ENCODE measurements at regions not wholly inside any gene's neighbourhood (a gene's known extent, or its start where the extent isn't known, plus 50 kb on each side); places are given as distances from the start of the nearest gene placed in this dataset.

DNA sequence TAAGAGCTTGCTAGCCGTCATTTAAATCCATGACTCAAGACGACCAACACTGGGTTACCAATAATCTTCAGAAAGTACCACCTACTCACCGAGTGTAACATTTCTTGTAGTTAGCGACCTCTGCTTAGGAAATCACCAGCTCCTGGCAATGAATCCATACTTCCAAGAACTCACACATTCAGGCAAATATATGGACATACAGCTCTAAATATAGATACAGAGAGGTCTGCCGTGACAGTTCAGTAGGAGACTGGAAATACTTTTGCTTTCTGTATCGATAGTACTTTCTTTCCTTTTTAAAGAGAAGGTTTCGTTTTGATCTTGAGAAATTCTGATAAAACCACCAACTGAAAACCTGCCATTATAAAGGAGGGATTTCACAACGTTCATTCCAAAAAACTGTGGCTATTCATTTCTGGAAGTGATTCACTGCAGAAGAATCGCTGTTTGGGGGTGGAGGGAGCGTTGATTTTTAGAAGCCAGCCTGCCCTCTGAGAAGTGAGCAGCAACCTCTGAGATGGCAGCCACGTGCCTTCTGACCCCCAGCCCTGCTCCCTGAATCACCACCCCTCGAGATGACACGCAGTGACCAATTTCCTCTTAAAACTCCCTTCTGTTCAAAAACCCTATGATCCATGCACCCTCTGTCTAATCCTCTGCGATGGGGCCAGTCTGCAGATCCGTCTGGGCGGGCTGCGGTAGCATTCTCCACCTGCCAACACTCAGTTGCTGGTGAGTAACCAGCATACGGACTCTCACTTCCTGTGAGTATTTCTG lies 179.0 kb upstream of the KLF14 start:
- DNase-seq, result peak; percentile 98

DNA sequence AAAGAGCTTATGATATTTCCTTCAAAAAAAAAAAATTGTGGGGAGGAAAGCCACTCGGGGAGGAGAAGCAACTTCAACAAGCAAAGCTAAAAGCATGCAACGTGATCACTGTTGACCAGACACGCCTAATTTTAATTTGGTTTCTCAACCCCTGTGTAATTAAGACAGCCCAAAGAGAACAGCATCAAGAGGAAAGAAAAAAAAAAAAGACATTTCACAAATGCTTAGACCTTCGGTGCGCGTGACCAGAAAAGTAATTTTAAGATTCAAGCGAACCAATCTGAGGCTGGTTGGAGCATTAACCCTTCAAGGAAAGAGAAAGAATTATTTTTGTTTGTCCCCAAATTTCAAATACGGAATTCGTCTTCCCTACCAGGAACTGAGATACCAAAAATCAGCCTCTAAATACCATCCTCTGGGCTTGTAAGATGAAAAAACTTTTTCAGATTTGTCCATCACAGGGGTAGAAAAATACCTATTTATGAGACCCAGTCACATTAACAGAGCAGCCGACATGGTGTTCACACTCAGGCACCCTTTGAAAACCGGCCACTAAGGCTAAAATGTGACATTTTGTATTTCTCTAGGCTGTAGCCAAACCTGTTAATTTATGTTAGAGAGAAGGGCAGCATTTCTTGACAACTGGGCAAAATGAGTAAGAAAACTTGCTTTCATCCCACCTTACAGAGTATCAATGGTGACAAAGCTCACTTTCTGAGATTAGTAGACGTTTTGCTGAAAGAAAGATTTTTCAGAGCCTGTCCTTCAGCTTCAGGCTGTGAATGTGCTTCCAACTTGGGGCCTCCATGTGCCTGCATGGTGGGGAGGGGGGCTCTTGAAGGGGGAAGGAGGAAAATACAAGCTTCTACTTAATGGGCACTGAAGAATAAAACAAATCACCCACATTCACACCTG lies 179.9 kb upstream of the KLF14 start:
- no peak for DNase-seq

DNA sequence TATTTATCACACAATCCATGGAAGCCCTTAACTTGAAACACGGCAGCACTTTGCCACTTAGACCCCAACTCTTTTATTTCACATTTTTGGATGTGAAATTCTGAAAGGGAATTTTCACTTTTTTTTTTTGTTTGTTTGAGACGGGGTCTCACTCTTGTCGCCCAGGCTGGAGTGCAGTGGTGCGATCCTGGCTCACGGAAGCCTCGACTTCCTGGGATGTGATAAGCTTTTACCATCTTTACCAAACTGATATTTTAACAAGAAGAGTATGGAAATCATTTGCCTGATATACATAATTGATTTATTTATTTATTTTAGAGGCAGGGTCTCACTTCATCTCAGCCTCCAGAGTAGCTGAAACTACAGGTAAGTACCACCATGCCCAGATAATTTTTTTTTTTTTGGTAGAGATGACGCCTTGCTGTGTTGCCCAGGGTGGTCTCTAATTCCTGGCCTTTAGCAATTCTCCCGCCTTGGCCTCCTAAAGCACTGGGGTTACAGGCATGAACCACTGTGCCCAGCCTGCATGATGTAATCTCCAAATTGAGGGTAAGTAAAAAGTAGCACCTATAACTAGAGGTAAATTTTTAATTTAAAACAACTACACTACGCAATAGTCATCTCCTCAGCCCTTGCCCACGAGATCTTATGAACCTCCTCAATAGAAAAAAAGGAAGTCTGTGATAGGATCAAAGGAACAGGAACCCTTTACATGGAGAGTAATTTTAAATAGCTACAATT lies 180.7 kb upstream of the KLF14 start:
- no peak for DNase-seq

DNA sequence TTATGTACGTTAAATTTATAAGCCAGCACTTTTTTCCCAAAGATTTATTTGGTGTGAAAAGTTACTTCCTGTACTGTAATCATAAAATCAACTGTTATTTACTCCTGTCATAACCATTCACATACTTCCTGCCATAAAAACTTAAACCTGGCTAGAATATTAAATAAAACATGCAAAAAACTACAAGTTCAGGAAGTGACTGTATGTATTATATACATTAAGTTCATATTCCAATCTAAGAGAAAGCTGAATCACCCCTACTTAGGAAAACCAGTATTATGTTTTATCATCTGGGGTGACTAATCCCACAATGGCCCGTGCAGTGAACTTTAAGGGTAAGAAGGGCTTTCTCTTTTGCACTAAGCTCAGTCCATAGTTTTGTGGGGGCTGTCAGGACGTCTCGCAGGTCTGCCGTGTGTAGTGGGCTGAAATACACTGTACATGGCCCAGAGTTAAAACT lies 183.7 kb upstream of the KLF14 start:
- peak; percentile 39 for DNase-seq

DNA sequence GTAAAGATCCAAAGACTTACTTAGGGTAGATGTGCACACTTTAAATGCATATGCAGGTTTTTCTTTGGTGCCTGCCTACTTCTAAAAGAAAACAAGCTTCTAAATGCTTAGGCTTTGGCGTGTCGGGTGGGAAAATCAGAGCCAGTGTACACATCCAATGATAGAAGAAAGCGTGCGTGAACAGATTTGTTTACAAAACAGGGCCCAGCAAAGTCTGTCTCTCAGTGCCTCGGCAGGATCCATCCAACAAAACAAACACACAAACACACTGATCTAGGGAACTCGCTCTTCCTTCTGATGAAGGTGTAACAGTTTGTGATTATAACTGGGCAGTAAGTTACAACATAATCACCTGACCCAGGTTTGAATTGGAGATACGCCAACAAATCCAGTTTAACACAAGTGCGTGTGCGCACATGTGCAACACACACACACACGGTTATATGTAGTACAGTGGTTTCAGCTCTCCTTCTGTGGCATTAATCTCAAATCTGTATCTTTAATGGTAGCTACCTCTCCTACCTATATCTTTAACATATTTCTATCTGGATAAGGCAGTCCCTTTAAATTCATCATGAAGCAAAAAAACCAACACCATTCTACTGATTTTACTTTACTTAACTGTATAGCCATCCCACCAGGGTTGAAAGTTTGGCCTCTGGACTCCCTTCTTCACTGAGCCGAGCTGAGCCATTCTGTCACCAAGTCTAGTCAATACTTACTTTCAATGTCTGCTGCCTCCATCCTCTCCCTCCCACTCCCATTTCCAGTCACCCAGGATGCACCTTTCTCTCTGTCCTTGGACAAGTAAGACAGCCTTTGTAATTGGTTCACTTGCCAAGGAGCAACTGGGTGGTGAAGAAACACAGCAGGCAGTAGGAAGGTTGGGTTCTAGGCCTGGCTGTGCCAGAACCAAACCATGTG lies 184.4 kb upstream of the KLF14 start:
- no peak for DNase-seq

DNA sequence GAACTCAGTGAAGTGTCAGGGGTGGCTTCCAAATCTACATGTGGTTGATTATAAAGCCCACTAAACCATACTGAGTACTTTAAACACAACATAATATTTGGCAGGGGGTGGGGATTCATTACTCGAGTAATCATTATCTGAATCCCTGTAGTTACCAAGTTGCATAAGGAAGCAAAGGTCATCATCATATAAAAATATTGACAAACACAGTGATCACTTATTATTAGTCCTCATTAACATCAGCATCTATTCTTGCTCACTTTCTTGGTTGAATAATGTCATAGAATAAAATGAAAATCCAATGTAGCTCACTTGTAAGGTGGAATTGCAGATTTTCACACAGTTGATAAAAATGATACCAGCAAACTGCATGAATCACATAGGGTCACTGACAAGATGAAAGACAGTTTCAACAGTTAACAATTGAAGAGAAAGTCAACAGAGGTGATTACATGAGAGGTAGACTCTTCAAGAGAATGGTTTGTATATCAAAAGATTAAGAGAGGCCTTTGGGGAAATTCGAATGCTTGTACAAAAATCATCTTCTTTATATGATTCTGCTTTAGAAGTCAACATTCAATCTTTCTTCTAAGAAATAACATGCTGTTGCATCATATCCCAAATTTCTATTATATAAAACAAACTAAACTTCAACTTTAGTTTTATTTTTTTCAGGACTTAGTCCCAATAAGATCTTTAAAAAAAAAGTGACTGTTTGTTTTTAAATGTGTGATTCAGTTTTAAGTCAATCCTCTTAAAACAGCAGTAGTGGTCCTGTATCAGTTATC lies 185.5 kb upstream of the KLF14 start:
- DNase-seq, result no peak

DNA sequence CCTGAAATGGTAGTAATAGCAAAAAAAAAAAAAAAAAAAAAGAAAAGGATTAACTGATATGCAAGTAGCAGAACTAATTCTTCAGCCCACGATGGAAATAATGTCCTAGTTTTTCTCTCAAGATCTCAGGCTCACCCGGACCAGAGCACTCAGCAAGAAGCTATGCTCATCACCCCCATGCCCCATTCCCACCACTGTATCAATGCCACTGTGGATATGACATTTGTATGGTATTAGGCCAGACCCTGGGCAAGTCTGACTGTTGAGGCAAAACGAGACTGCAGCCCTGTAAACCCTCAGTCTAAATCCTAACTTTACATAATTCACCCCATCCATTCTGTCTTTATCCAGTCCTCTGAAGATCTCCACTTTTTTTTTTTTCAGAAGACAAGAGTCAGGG lies 186.1 kb upstream of the KLF14 start:
- DNase-seq, result no peak

DNA sequence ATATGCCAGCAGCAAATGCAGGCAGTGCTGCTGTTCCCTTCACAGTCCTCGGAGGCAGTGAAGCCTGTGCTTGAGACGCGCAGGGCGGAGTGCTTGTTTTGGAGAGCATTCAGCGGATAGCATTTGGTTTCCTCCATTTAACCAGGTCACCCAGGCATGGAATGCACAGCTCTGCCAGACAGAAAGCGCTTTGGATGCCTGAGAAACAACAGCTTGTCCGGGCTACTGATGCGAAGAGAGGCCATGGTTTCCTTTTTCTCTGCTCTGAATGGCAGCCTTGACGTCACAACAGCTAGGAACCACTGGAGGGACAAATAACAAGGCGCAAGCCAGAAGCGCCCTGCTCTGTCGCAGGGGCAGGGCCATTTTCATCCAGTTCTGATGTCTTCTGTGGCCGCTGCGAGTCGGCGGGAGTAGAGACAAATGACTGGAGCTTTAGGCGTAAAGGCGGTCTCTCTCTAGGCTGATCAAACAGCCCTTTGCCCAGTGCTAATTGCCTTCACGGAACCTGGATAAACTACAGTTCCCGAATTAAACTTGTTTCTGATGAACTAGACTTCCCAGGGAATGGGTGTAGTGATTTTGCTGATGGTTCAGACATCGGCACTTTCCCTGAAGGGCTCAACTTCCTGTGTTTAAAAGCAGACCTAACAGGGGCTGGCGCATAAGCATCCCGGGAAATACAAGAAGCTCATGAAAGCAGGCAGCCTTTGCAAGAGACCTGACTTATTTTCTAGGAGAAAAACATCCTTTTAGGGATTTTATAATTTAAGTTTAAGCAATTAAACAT lies 187.6 kb upstream of the KLF14 start:
- peak; percentile 96 for DNase-seq

DNA sequence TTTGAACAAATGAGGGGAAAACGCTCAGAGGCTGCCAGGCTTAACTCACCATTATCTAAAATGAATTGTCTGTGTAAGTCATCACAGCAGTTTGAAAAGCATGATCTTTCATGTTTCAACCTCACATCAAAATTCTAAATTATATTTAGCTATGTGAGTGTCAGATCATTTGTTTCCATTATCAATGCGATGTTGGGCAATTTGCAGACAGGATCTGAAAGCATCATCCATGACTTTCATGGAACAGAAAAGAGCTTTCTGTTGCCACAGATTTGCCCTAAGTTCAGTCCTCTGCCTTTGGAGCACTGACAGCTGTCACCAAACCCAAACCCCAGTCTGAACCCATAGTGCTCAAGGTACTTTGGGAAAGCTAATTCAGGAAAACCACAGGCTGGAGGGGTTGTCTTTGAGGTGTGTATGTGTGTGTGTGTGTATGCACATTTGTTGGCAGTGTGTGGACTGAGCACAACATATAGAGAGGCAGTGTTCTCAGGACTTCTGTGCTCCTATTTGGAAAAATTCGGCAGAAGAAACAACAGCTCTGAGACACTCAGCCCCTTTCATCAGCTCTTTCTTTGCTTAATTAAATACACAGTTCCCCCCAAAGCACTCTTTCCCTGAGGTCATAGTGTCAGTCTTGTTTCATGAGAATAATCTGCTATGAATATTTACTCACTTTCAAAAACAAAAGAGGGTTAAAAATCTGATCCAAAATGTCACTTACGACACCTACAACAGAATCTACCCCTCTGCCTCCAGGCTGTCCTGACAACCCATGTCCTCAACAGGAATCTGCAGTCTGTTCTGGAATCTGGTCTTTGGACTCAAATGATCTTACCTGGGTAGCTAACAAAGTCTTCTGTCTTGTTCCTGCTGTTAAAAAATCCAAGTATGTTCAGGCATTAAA lies 188.5 kb upstream of the KLF14 start:
- DNase-seq, result no peak

DNA sequence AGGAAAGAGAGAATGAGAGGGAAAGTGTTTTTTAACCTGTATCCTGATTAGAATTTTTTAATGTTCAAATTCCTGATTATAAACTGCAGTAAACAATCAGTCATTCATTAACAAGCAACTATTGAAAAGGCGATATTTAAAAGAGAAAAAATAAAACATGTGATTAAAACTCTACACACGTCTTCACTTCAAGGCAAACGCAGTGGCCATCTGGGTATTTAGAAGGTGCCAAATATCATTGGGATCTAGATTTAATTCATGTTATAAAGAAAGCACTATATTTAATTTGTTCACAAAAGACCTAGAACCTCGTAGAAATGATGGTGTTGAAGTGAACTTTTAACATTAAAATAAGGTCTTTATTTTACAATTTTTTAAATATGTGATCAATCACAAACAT lies 189.4 kb upstream of the KLF14 start:
- no peak for DNase-seq

DNA sequence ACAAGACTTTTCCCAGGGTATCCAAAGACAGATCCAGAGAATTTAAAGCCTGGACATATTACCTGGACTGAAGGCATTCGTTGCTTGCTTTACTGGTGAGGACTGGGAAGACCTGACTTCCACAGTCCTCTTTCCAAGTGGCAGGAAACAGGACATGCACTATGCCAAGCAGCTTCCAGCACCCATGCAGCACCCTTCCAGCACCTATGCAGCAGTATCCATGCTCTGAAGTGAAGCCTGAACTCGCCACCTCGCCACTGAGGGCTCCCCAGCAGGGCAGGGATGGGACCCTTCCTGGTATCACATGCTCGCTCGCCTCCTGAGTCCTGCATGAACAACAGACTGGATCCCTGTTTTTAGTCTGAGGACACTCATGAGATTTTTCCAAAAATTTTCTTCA lies 189.9 kb upstream of the KLF14 start:
- no peak for DNase-seq

DNA sequence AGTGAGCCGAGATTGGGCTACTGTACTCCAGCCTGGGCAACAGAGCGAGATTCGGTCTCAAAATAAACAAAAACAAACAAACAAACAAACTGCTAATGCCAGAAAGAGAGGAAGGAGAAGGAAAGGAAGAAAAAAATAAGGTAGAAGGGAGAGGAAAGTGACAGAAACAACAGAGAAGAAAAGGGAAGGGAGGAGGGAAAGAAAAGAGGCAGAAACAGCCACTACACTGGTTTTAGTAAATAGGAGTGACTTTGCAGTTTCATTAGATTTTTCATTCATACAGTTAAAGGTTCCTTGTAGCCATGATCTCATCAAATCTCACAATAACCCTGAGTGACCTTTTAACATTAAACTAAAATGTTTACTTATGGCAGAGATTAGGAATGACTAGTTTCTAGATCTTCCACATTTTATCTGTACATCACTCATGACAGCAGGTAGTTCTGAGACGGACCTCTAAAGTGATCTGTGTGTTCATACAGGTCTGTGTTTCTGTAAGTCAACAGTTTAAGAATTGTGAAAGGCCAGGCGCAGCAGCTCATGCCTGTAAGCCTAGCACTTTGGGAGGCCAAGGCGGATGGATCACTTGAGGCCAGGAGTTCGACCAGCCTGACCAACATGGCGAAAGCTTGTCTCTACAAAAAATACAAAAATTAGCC lies 191.3 kb upstream of the KLF14 start:
- DNase-seq, result no peak

DNA sequence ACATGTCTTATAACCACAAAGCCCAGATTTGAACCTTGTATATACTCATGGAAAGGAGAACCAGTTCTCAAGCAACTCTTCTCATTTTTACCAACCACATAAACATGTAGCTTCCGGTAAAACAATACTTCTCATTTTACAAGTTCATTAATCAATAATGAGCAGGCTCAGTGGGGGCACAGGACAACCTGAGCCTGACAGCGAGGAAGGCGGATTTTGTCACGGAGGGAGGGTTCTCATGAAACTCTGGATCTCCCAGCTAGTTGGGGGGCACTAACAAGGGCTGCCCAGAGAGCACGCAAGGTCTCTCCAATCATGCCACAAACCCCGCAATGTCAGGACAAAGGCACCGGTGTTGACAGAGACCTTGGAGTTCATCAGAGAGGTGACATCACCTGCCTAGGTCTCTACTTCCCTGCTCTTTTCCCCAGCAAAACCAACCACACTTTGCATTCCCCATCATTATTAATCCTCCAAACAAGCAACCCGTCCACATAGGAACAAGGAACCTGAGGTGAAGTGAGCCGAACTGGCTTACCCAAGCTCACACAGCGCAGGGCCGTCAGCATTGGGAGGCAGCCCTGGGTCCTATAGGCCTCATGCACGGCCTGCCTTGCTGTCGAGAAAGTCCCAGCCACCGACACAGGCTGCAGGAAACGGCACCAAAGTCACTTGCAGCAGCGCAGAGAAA lies 192.1 kb upstream of the KLF14 start:
- no peak for DNase-seq

DNA sequence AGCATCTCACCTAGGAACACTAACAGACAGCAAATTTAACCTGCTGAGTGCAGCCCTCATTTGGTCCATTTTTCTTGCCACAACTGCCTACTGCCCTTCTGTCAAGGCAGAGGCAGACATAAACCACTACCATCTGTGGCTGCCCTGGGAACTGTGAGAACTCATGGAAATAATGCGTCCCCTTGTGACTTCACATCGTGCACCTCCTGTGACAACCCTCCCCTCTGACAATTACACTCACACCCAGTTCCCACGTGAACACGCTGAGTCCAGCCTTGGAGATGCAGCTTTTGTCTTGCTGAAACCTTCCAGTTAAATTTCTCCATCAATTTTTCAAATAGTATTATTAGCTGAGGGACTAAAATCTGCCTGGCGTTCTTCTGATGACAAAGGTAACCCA lies 193.1 kb upstream of the KLF14 start:
- DNase-seq, result no peak

DNA sequence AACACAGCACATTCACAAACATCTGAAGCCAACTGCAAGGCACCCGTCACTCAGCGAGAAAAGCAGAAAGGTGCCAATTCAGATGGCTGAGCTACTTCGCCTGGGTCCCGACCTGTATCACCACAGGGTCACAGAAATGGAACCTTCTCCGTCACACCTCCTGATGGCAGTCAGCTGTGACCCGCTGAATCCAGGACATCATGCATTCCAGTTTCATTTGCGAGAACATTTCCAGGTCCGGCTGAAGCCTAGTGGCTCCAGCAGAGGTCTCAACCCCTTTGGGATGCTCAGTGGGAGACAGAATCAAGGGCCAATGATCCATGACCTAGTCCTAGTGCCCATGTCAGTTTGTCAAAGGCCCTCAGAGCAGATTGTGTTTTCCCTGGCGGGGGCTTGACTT lies 193.6 kb upstream of the KLF14 start:
- no peak for DNase-seq

DNA sequence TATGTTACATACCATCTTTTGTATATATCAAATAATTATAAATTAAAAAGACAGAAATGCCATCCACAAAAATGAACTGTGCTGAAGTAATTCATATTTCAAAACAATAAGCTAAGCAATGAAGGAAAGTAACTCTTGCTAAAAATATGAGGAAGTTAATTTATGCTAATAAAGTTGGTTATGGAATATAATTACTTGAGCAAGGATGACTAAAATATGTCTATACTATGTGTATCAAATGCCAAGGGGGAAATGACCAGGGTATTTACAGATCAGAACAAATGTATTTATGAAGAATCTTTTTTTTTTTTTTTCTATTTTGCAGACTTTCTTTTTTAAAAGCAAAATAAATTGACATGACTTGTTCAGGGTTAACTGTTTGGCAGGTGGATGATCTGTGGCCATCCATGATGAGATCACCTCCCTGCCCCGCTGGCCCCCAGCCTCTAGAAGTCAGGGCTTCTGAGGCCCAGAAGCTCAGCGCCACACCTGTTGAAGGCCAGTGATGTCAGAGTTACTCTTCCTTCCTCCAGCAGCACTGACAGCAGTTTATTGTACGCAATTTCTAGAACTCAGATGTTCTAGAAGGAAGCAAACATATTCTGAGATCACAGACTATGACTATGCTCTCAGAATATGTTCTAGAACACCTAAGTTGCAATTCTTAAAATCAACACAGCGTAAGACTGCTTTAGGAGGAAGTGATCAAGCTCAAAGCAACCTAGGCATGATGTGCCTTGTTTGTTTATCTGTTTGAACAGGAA lies 196.1 kb upstream of the KLF14 start:
- no peak for DNase-seq

DNA sequence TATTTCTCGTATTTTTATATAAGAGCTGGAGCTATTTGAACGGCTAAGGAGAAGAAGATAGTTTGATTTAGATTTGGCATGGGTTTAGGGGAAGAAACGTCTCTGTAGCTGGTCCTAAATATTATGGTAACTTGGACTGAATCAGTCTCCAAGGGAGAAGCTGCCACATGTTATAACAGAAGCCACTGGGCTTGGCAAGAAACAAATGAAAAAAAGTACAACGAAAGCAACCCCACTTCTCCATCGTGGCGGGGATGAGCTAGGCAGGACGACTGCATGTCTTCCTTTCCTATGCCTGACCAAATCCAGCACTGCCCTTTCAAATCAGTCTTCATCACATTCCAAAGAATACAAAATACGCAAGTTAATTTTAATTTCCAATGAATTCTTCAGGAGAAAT lies 196.7 kb upstream of the KLF14 start:
- no peak for DNase-seq

DNA sequence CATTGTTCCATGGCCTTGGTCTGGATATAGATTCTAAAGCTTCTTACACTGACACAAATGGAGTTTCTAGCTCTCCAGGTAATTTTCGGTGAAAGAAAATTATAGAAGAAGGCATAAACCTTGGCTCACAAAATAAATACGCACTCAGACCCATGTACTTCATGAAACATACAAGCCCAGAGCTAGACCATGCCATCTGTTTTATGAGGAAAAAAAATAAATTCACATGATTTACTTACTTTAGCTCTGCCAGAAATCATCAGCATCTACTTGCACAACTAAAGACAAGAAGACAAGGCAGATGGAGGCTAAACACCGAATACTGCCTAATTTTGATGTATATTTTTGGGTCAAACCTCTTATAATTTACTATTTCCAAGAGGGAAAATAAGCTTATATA lies 197.4 kb upstream of the KLF14 start:
- DNase-seq, result no peak

Data from kidney glomerular epithelial cell (primary cell).